ENCODE measurements at regions not wholly inside any gene's neighbourhood (a gene's known extent, or its start where the extent isn't known, plus 50 kb on each side); places are given as distances from the start of the nearest gene placed in this dataset.

GRCh38 chr17:77352441-77352840, 211.7 kb downstream of the SEC14L1 start:
- no peak for DNase-seq (ENCODE audit: low spot score)
- intact Hi-C loops (cut with DNase I) = no loop called here

DNA sequence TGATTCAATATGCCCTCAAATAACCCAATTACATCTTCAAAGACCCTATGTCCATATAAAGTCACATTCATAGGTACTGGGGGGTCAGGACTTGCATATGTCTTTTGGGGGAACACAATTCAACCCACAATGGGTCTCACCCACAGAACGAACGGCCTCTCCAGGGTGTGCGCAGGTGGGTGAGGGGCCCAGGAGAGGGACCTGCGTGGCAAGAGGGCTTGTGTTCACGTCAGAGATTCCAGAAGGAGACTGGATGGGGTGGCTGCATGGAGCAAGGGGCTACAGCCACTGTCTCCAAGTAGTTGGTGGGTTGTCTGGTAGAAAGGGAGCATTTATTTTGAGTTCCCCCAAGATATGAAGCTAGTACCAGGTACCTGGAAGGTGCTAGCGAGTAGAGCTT, 212.2 kb downstream of the SEC14L1 start:
- DNase-seq (ENCODE audit: low spot score) = no peak
- intact Hi-C loops (cut with DNase I) = no loop called here

GRCh38 chr17:77353684-77354419, 213.1 kb downstream of the SEC14L1 start:
- DNase-seq (ENCODE audit: low spot score) = no peak

DNA sequence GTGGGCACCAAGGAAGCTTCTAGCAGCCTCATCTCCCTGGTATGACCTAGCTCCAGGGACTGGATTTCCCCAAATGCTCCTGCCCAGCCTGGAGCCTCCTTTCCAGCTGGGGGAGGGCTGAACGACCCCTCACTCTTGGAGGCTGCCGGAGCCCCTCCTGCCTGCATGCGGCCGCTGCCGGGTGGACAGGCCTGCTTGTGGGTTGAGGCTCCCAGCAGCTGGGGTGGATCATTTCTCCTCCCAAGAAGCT, 213.6 kb downstream of the SEC14L1 start:
- intact Hi-C loops (cut with DNase I) = no loop called here
- DNase-seq (ENCODE audit: low spot score) = no peak

More at GRCh38 chr17:77353684-77354419, 213.1 kb downstream of the SEC14L1 start:
- intact Hi-C loops (cut with DNase I) = no loop called here

- intact Hi-C loops (cut with DNase I) = loop anchor here in 1 of 2 donors (5.0 kb wide), 1 partner anchor 422 kb away; no protein-coding TSS in a partner anchor
- DNase-seq (ENCODE audit: low spot score) = peak; percentile 97
These were observed 214.1 kb downstream of the SEC14L1 start for GRCh38 chr17:77354670-77355455.

DNA sequence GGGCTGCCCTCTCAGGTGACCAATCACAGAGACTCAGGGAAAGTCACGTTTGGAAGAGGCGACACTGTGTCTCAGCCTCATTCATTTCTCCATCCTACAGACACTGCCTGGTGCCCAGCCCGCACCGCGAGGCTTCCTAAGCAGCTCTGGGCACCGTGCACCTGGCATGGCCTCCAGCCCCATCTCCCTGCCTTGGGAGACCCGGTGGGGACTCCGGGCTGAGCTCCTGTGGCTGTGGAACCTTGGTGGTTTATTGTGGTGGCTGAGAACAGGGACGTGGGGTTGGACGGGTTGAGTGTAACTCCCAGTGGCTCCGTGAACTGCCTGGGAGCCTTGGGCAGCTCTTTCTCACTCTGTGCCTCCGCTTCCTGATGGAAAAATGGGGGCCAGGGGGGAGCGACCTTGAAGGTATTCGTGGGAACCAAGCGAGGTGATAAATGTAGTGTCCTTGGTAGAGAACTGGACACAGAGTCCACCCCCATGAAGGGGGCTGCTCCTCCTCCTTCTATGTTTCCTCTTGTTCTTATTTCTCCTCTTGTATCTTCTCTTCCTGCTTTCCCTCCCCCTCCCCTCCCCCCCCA, 215.4 kb downstream of the SEC14L1 start:
- intact Hi-C loops (cut with DNase I) = loop anchor here in 1 of 2 donors (5.0 kb wide), 1 partner anchor 421 kb away; no protein-coding TSS in a partner anchor
- no peak for DNase-seq (ENCODE audit: low spot score)

GRCh38 chr17:77356690-77357201, 216.0 kb downstream of the SEC14L1 start:
- DNase-seq (ENCODE audit: low spot score) = no peak
- intact Hi-C loops (cut with DNase I) = loop anchor here in 1 of 2 donors (5.0 kb wide), 1 partner anchor 421 kb away; no protein-coding TSS in a partner anchor

GRCh38 chr17:77358801-77359200, 218.0 kb downstream of the SEC14L1 start:
- DNase-seq (ENCODE audit: low spot score) = no peak
- intact Hi-C loops (cut with DNase I) = loop anchor here in 1 of 2 donors (5.0 kb wide), 1 partner anchor 418 kb away; no protein-coding TSS in a partner anchor

- intact Hi-C loops (cut with DNase I) = loop anchor here in 1 of 2 donors (5.0 kb wide), 1 partner anchor 418 kb away; no protein-coding TSS in a partner anchor
- no peak for DNase-seq (ENCODE audit: low spot score)
These were observed 218.5 kb downstream of the SEC14L1 start for GRCh38 chr17:77359236-77359635.

- DNase-seq (ENCODE audit: low spot score) = peak; percentile 64
- intact Hi-C loops (cut with DNase I) = no loop called here
These were observed 221.3 kb downstream of the SEC14L1 start for GRCh38 chr17:77361986-77362620.

DNA sequence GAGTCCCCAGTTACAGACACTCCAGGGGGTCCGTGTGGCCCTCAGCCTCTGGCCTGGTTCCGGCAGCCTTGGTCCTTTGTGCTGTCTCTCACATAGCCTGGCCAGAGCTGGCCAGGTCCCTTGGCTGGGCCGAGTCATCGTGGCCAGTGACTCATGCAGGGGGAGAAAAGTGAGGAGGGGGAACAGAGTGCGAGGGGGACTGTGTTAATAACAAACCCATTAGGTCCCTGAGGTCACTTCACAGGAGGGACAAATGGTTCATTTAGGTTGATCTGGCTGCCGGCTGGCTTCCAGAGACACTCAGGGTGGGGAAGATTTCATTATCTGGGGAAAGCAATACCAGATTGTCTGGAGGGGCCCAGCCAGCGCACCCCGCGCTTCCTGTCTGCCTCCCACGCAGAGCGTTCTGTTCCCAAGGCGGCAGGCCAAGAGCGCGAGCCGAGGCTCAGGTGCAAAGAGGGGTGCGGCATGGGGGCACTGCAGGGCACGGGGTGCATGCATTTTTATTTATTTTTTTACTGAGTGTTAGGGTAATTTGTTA, 223.1 kb downstream of the SEC14L1 start:
- intact Hi-C loops (cut with DNase I) = no loop called here
- peak; percentile 85 for DNase-seq (ENCODE audit: low spot score)

- intact Hi-C loops (cut with DNase I) = no loop called here
- DNase-seq (ENCODE audit: low spot score) = peak; percentile 79
These were observed 223.7 kb downstream of the SEC14L1 start for GRCh38 chr17:77364381-77364911.

GRCh38 chr17:77364941-77365583, 224.3 kb downstream of the SEC14L1 start:
- no peak for DNase-seq (ENCODE audit: low spot score)
- intact Hi-C loops (cut with DNase I) = no loop called here

DNA sequence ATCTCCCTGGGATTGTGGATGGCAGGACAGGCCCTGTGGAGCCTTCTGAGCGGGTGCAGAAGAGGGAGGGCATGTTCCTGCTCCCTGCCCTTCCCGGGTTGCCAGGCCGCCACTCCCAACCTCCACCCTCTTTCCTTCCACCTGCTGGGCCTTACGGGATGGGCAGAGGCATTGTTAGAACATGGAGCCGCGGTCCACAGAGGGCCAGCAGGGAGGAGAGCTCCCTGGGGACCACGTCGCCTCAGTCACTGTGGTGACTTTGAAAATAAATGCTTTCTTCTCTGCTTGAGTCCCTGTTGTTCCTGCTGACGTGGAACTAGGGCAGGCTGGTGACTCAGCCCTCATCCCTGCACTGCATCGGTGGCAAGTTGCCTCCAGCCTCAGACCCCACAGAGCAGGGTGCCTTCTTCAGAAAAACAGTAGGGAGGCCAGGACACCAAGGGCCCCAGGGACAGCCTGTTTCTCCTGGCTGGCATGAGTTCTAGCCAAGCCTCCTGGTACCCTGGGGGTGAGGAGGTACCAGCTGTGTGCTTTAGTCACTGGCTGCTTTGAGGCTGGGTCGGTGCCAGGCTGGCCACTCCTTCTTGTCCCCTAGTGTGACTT, 224.9 kb downstream of the SEC14L1 start:
- intact Hi-C loops (cut with DNase I) = no loop called here
- peak; percentile 89 for DNase-seq (ENCODE audit: low spot score)

DNA sequence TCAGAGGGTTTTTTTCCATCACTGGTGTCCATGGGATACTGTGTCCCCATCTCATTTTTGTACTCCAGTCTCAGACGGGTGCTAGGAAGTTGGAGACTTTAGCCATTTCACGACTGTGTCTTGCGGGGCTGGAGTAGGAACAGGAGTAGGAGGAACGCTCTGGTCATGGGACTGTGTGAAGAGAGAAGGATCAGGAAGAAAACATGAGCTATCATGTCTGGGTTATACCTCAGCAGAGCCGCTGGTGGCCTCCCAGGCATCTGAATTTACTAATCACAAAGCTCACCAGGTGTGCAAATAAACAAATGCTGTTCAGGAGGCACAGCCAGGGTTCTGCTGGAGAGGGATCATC, 225.4 kb downstream of the SEC14L1 start:
- intact Hi-C loops (cut with DNase I) = no loop called here
- DNase-seq (ENCODE audit: low spot score) = no peak

GRCh38 chr17:77366558-77367245, 225.9 kb downstream of the SEC14L1 start:
- peak; percentile 72 for DNase-seq (ENCODE audit: low spot score)
- intact Hi-C loops (cut with DNase I) = no loop called here

- peak; percentile 76 for DNase-seq (ENCODE audit: low spot score)
- intact Hi-C loops (cut with DNase I) = no loop called here
These were observed 228.8 kb downstream of the SEC14L1 start for GRCh38 chr17:77369544-77369971.

DNA sequence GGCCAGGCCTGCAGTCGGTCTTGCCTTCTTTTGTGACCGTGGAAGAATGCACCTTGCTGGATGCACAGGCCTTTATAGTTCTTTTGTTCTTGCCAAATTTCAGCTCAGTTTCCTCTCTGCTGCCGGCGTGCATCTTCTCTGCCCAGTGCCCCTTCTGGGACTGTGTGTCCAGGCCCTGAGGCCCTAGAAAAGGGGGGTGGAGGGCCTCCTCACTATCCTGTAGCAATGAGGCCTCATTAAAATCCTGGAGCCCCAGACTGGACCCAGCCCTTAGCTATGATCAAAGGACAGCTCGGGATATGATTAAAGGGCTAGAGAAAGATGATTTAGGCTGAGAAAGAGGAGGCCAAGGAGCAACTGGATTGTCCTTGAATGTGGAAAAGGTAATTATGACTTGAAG, 229.8 kb downstream of the SEC14L1 start:
- intact Hi-C loops (cut with DNase I) = no loop called here
- DNase-seq (ENCODE audit: low spot score) = peak; percentile 45
